ENCODE measurements at regions not wholly inside any gene's neighbourhood (a gene's known extent, or its start where the extent isn't known, plus 50 kb on each side); places are given as distances from the start of the nearest gene placed in this dataset.

DNA sequence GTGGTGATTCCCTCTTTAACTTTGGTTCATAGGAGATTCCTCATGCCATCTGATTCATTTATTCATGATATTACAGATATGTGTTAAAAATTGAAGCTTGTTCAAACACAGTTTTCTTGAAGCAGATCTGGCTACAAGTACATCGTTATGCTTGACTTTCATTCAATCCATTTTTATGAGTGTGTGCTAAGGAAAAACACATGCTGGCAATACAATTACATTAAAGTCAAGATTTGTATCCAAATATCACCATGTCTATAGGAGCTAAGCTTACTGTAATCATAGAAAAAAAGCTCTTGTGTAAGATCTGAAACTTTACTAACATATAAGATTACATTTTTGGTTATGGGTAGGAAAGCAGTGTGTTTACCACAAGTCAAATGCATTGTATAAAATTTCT is 151.8 kb upstream of the FAT1 start:
- TF ChIP-seq, protein P1, sequence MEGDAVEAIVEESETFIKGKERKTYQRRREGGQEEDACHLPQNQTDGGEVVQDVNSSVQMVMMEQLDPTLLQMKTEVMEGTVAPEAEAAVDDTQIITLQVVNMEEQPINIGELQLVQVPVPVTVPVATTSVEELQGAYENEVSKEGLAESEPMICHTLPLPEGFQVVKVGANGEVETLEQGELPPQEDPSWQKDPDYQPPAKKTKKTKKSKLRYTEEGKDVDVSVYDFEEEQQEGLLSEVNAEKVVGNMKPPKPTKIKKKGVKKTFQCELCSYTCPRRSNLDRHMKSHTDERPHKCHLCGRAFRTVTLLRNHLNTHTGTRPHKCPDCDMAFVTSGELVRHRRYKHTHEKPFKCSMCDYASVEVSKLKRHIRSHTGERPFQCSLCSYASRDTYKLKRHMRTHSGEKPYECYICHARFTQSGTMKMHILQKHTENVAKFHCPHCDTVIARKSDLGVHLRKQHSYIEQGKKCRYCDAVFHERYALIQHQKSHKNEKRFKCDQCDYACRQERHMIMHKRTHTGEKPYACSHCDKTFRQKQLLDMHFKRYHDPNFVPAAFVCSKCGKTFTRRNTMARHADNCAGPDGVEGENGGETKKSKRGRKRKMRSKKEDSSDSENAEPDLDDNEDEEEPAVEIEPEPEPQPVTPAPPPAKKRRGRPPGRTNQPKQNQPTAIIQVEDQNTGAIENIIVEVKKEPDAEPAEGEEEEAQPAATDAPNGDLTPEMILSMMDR (IDR thresholded peaks at IDR 0.05): no peak
- TF ChIP-seq EP300 (IDR thresholded peaks at IDR 0.05; ENCODE audit: low read depth): no peak
- TF ChIP-seq POLR2AphosphoS5 (IDR thresholded peaks at IDR 0.05): no peak
- no peak for TF ChIP-seq POLR2A (IDR thresholded peaks at IDR 0.05)

Data from transverse colon (tissue), 4 donors.